SK-N-SH (cell line): ENCODE measurements at regions not wholly inside any gene's neighbourhood (a gene's known extent, or its start where the extent isn't known, plus 50 kb on each side); places are given as distances from the start of the nearest gene placed in this dataset.

Experiments
- CTCF ChIA-PET: fragments of 300-600, 350-600 bp; formaldehyde crosslinking; extraction: SDS; loops from one replicate; lab custom pipeline; 2021; lab: Yijun Ruan, JAX
- POLR2A ChIA-PET: fragments of 350-600 bp; sonication (Branson Sonifier 250); formaldehyde crosslinking; extraction: SDS; loops from one replicate; lab custom pipeline; 2020; ENCODE audit warnings: antibody characterized with exemption, inconsistent platforms; lab: Yijun Ruan, JAX
- DNase-seq: peaks from one replicate; pipeline ENCODE4 v3.0.0; 2012
- H2AFZ ChIP-seq: fragments of 200-600 bp; sonication (generic); 2 replicates; pipeline ENCODE4 v1.8.1; 2016; ENCODE audit warnings: antibody characterized with exemption, mild to moderate bottlenecking, low read depth
- H3F3A ChIP-seq: fragments of 200-600 bp; sonication (generic); replicated peaks from 2 replicates; pipeline ENCODE3; 2016; ENCODE audit warnings: antibody characterized with exemption, mild to moderate bottlenecking; ENCODE audit not compliant: insufficient read depth
- H3K27ac ChIP-seq, 2 experiments: fragments of 200-500 bp in 1 of 2; fragments of 200-600 bp in 1 of 2; sonication (Bioruptor generic) in 1 of 2; sonication (generic), shearing (Covaris generic) in 1 of 2; 2 replicates each; pipeline versions ENCODE4 v1.5.1 to v1.6.1; 2014 to 2016; ENCODE audit warnings: low read depth in 2 of 2, inconsistent platforms in 1 of 2, low read length in 1 of 2, mild to moderate bottlenecking in 1 of 2, mixed read lengths in 1 of 2
- H3K27me3 ChIP-seq: fragments of 200-600 bp; sonication (generic), shearing (Covaris generic); 2 replicates; pipeline ENCODE4 v1.6.1; 2016; ENCODE audit warnings: mixed run types; ENCODE audit not compliant: insufficient read depth
- H3K36me3 ChIP-seq, 2 experiments: fragments of 200-500 bp in 1 of 2; fragments of 200-600 bp in 1 of 2; sonication (Bioruptor generic) in 1 of 2; sonication (generic) in 1 of 2; replicated peaks in 1 of 2; 2 replicates each; pipeline versions ENCODE3 to v1.5.1; 2014 to 2016; ENCODE audit warnings: low read length in 1 of 2, mild to moderate bottlenecking in 1 of 2; ENCODE audit not compliant: insufficient read depth in 2 of 2, control insufficient read depth in 1 of 2
- H3K4me1 ChIP-seq, 2 experiments: fragments of 200-500 bp in 1 of 2; fragments of 200-600 bp in 1 of 2; sonication (Bioruptor generic) in 1 of 2; sonication (generic), shearing (Covaris generic) in 1 of 2; 2 replicates each; pipeline versions ENCODE4 v1.5.1 to v1.6.1; 2014 to 2016; ENCODE audit warnings: low read depth in 1 of 2, low read length in 1 of 2, mixed run types in 1 of 2; ENCODE audit not compliant: insufficient read depth in 2 of 2, control insufficient read depth in 1 of 2
- H3K4me2 ChIP-seq: fragments of 200-600 bp; sonication (generic), shearing (Covaris generic); 2 replicates; pipeline ENCODE4 v1.6.1; 2017; ENCODE audit warnings: mixed run types
- H3K4me3 ChIP-seq, 2 experiments: fragments of 200-500 bp in 1 of 2; fragments of 200-600 bp in 1 of 2; sonication (Bioruptor generic) in 1 of 2; sonication (generic), shearing (Covaris generic) in 1 of 2; 2 replicates each; pipeline versions ENCODE4 v1.5.1 to v1.8.1; 2014 to 2016; ENCODE audit warnings: low read depth in 2 of 2, inconsistent platforms in 1 of 2, low read length in 1 of 2, mild to moderate bottlenecking in 1 of 2, mixed read lengths in 1 of 2, moderate library complexity in 1 of 2
- H3K79me2 ChIP-seq: fragments of 200-600 bp; sonication (generic); 2 replicates; pipeline ENCODE4 v1.8.1; 2017; ENCODE audit warnings: mild to moderate bottlenecking; ENCODE audit not compliant: insufficient read depth
- H3K9ac ChIP-seq: fragments of 200-600 bp; sonication (generic); 2 replicates; pipeline ENCODE4 v1.6.1; 2017; ENCODE audit warnings: mixed run types
- H3K9me2 ChIP-seq: fragments of 200-600 bp; sonication (generic); 2 replicates; pipeline ENCODE4 v1.6.1; 2017; ENCODE audit warnings: mixed run types
- H3K9me3 ChIP-seq: fragments of 200-600 bp; sonication (generic); 2 replicates; pipeline ENCODE4 v1.6.1; 2017; ENCODE audit warnings: mixed run types, mild to moderate bottlenecking, moderate library complexity
- H4K20me1 ChIP-seq: fragments of 200-600 bp; sonication (generic); 2 replicates; pipeline ENCODE4 v1.6.1; 2017; ENCODE audit warnings: mild to moderate bottlenecking, mixed run types; ENCODE audit not compliant: insufficient read depth
- FOSL2 ChIP-seq: IDR thresholded peaks from 2 replicates; pipeline ENCODE4 v1.4.0; 2012; ENCODE audit warnings: low read depth, mild to moderate bottlenecking, moderate library complexity, borderline replicate concordance
- NFIC ChIP-seq: IDR thresholded peaks from 2 replicates; pipeline ENCODE4 v1.4.0; 2012; ENCODE audit warnings: borderline replicate concordance
- NRF1 ChIP-seq: IDR thresholded peaks from 2 replicates; pipeline ENCODE4 v1.6.1; 2012; ENCODE audit warnings: low read depth, mild to moderate bottlenecking, low read length
- POLR2AphosphoS5 ChIP-seq: IDR thresholded peaks from 2 replicates; pipeline ENCODE4 v1.6.1; 2012; ENCODE audit warnings: low read depth, low read length
- RAD21 ChIP-seq: IDR thresholded peaks from 2 replicates; pipeline ENCODE4 v1.6.1; 2012; ENCODE audit warnings: mild to moderate bottlenecking, low read length
- RCOR1 ChIP-seq: fragments of 150-350 bp; IDR thresholded peaks from 2 replicates; pipeline ENCODE4 v1.6.1; 2017; ENCODE audit warnings: antibody characterized with exemption, low read length
- RFX5 ChIP-seq: IDR thresholded peaks from 2 replicates; pipeline ENCODE4 v1.6.1; 2012; ENCODE audit warnings: mild to moderate bottlenecking, improper control_type of control experiment, low read length
- TAF1 ChIP-seq: IDR thresholded peaks from 2 replicates; pipeline ENCODE4 v1.6.1; 2012; ENCODE audit warnings: low read depth, mild to moderate bottlenecking, low read length, moderate library complexity, borderline replicate concordance
- TEAD4 ChIP-seq: IDR thresholded peaks from 2 replicates; pipeline ENCODE4 v1.4.0; 2012; ENCODE audit warnings: mild to moderate bottlenecking, borderline replicate concordance; ENCODE audit not compliant: insufficient read depth
- YY1 ChIP-seq: IDR thresholded peaks from 2 replicates; pipeline ENCODE4 v1.4.0; 2012; ENCODE audit warnings: low read depth, mild to moderate bottlenecking
- WGBS: methylation state at CpG from one replicate; pipeline ENCODE4 v1.1.6; 2017; ENCODE audit warnings: low lambda C conversion rate; 5-methylcytosine and 5-hydroxymethylcytosine counted together
- TF ChIP-seq, protein P1 (sequence below): fragments of 200-600 bp; sonication (generic); IDR thresholded peaks from 2 replicates; pipeline ENCODE4 v1.6.1; 2017; ENCODE audit warnings: antibody characterized with exemption, mild to moderate bottlenecking, moderate library complexity
- TF ChIP-seq, protein P2 (sequence below): IDR thresholded peaks from 2 replicates; pipeline ENCODE4 v1.4.0; 2012; ENCODE audit warnings: low read depth

DNA sequence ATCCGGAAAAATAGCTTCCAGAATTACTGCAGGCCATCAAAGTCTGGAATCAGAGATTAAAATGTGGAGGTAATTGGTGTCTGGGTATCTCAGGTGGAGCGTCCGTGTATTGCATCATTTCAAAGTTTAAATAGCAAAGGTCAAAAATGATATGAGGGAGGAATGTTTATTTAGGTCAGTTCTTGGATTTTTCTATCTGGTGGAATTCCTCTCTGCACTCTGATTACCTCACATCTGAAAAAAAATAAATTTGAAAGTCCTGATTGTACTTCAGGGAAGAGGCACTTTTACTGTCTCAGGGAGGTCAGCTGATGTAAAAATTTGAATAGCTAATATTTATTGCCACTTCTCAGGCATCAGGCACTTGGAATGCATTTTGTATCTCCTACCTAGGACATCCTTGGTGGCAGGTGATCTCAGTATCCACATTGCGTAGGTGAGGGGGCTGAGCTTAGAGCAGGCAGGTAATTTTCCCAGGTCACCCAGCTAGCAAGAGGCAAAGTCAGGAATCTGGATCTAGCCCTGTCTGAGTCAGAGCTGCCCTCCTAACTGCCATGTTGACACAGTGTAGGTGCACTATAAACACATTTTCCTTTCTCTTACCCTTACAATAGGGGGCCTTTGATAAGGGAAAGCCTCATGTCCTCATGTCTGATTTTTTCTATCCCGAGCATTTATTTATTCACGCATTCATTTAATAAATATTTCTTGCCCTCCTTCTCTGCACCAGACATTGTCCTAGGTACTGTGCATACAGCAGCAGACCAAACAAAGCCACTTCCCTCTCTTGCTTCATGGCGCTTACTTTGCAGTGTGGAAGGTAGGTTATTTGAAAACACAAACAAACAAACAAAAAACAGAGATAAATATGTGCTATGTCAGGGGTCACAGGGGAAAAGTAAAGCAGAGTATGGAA is 454.3 kb downstream of the HAPSTR1 start:
- DNase-seq: no peak
- H3F3A ChIP-seq: no peaks in the 10 kb centered on the region
- H3K27ac ChIP-seq: no peak overlapping the region
- H3K4me1 ChIP-seq: no peaks in the 10 kb centered on the region
- ChIA-PET CTCF (no interaction called here), POLR2A (no interaction called here)
- no peak overlapping the region for H2AFZ ChIP-seq
- H3K9ac ChIP-seq: no peak overlapping the region
- no peaks in the 10 kb centered on the region for H3K27me3 ChIP-seq
- no peaks in the 10 kb centered on the region for H3K36me3 ChIP-seq
- H3K4me3 ChIP-seq: no peak overlapping the region
- WGBS: 29% methylated on average over 7 of the region's 7 CpGs
- H3K9me3 ChIP-seq: no peaks in the 10 kb centered on the region
- no peaks in the 10 kb centered on the region for H4K20me1 ChIP-seq
- no peaks in the 10 kb centered on the region for H3K9me2 ChIP-seq
- H3K4me2 ChIP-seq: no peak overlapping the region
- no peak for TF ChIP-seq TEAD4
- no peaks in the 10 kb centered on the region for H3K79me2 ChIP-seq

DNA sequence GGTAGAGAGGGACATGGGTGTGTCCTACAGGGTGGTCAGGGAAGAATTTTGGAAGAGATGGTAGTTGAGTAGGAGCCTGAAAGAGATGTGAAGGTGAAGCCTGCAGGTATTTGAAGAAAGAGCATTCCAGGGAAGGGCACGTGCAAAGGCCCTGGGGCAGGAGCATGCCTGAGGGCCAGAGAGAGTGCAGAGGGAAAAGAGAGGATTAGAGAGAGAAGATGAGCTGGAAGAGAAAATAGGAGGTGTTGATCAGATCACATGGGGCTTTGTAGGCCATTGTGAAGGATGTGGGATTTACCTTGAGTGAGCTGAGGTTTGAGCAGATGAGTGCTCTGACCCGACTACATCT is 455.0 kb downstream of the HAPSTR1 start:
- Histone ChIP-seq H4K20me1 (no peaks in the 10 kb centered on the region), H2AFZ (no peak overlapping the region), H3K4me2 (no peak overlapping the region), H3K36me3 (no peaks in the 10 kb centered on the region), H3K9me2 (no peaks in the 10 kb centered on the region), H3F3A (no peaks in the 10 kb centered on the region), H3K9ac (no peak overlapping the region), H3K27ac (no peak overlapping the region), H3K4me1 (no peaks in the 10 kb centered on the region), H3K27me3 (no peaks in the 10 kb centered on the region), H3K9me3 (no peaks in the 10 kb centered on the region), H3K79me2 (no peaks in the 10 kb centered on the region), H3K4me3 (no peak overlapping the region)
- POLR2A ChIA-PET: no interaction called here
- no peak for DNase-seq
- TF ChIP-seq RFX5: no peak
- no peak for TF ChIP-seq POLR2AphosphoS5
- no peak for TF ChIP-seq NFIC
- 4% methylated on average over 2 of the region's 2 CpGs for WGBS
- CTCF ChIA-PET: no interaction called here

DNA sequence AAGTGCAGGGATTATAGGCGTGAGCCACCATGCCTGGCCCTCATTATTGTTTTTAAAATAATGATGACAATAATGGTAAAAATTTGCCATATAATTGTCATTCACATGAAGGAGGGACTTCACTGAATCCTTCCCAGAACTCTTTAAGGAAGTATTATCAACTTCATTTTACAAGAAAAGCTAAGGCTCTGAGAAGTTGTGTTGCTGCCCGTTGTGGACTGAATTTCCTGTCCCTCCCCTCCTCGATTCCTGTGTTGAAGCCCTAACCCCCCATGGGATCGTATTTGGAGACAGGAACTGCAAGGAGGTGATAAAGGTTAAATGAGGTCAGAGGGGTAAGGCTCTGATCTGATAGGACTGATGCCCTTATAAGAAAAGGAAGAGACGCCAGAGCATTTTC is 458.0 kb downstream of the HAPSTR1 start:
- no peak overlapping the region for H3K4me3 ChIP-seq
- POLR2A ChIA-PET: no interaction called here
- no peaks in the 10 kb centered on the region for H3K9me3 ChIP-seq
- no peak for DNase-seq
- no peaks in the 10 kb centered on the region for H3K79me2 ChIP-seq
- H3K4me2 ChIP-seq: no peak overlapping the region
- 9% methylated on average over 5 of the region's 5 CpGs for WGBS
- H4K20me1 ChIP-seq: no peaks in the 10 kb centered on the region
- H3K36me3 ChIP-seq: no peaks in the 10 kb centered on the region
- no peaks in the 10 kb centered on the region for H3K9me2 ChIP-seq
- H3F3A ChIP-seq: no peaks in the 10 kb centered on the region
- no peak overlapping the region for H2AFZ ChIP-seq
- TF ChIP-seq RCOR1: no peak
- no peak for TF ChIP-seq NRF1
- no peak for TF ChIP-seq TAF1
- no peak for TF ChIP-seq FOSL2
- no peak for TF ChIP-seq YY1
- TF ChIP-seq, protein P1, sequence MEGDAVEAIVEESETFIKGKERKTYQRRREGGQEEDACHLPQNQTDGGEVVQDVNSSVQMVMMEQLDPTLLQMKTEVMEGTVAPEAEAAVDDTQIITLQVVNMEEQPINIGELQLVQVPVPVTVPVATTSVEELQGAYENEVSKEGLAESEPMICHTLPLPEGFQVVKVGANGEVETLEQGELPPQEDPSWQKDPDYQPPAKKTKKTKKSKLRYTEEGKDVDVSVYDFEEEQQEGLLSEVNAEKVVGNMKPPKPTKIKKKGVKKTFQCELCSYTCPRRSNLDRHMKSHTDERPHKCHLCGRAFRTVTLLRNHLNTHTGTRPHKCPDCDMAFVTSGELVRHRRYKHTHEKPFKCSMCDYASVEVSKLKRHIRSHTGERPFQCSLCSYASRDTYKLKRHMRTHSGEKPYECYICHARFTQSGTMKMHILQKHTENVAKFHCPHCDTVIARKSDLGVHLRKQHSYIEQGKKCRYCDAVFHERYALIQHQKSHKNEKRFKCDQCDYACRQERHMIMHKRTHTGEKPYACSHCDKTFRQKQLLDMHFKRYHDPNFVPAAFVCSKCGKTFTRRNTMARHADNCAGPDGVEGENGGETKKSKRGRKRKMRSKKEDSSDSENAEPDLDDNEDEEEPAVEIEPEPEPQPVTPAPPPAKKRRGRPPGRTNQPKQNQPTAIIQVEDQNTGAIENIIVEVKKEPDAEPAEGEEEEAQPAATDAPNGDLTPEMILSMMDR: no peak
- TF ChIP-seq RAD21: no peak
- no peak for TF ChIP-seq RFX5
- TF ChIP-seq, protein P2, sequence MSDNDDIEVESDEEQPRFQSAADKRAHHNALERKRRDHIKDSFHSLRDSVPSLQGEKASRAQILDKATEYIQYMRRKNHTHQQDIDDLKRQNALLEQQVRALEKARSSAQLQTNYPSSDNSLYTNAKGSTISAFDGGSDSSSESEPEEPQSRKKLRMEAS: no peak
- H3K27me3 ChIP-seq: no peaks in the 10 kb centered on the region
- CTCF ChIA-PET: no interaction called here
- no peaks in the 10 kb centered on the region for H3K4me1 ChIP-seq
- H3K27ac ChIP-seq: no peak overlapping the region
- H3K9ac ChIP-seq: no peak overlapping the region
